ENCODE measurements at regions not wholly inside any gene's neighbourhood (a gene's known extent, or its start where the extent isn't known, plus 50 kb on each side); places are given as distances from the start of the nearest gene placed in this dataset.

GRCh38 chr12:63075376-63076060 lies 75.5 kb downstream of the AVPR1A start:
- no peak for TF ChIP-seq ZNF70 (CRISPR knock-in tag; IDR thresholded peaks at IDR 0.05)
- no peak for TF ChIP-seq PATZ1 (CRISPR knock-in tag; IDR thresholded peaks at IDR 0.05; ENCODE audit: borderline replicate concordance)
- no peak for TF ChIP-seq ISL1 (CRISPR knock-in tag; IDR thresholded peaks at IDR 0.05)
- TF ChIP-seq ZFP30 (CRISPR knock-in tag; IDR thresholded peaks at IDR 0.05) = no peak
- no peak for TF ChIP-seq ESRRG (CRISPR knock-in tag; IDR thresholded peaks at IDR 0.05)
- no peak for TF ChIP-seq TOX (CRISPR knock-in tag; IDR thresholded peaks at IDR 0.05; ENCODE audit: borderline replicate concordance)
- no peak for TF ChIP-seq CSDC2 (CRISPR knock-in tag; IDR thresholded peaks at IDR 0.05)
- no peak for TF ChIP-seq ZNF8 (CRISPR knock-in tag; IDR thresholded peaks at IDR 0.05)
- no peak for TF ChIP-seq POU6F1 (CRISPR knock-in tag; IDR thresholded peaks at IDR 0.05; ENCODE audit: borderline replicate concordance, low read depth)

Data from SK-N-SH treated with all-trans-retinoic acid at 6 μM for 48 hours (cell line).